CD4-positive, CD25-positive, alpha-beta regulatory T cell (primary cell): ENCODE measurements at regions not wholly inside any gene's neighbourhood (a gene's known extent, or its start where the extent isn't known, plus 50 kb on each side); places are given as distances from the start of the nearest gene placed in this dataset.

ENCODE experiments used
- ATAC-seq, 2 donors: fragments of 150-1000 bp; cut with Tn5 transposase; one replicate each; pipeline ENCODE4 v1.10.0; 2021; ENCODE audit warnings: low read depth in 2 of 2, moderate number of reproducible peaks in 2 of 2, moderate library complexity in 1 of 2
- DNase-seq, 3 donors: peaks; one replicate each; pipeline versions ENCODE4 v3.0.0 to v3.0.0-alpha.2; 2012 to 2022; ENCODE audit warnings: mixed read lengths in 1 of 3
- H3K27ac ChIP-seq: one replicate; pipeline ENCODE4 v1.7.0; 2013; ENCODE audit warnings: mild to moderate bottlenecking, low read length; ENCODE audit not compliant: insufficient read depth, poor library complexity, severe bottlenecking
- H3K27me3 ChIP-seq: one replicate; pipeline ENCODE4 v1.7.0; 2013; ENCODE audit warnings: low read length; ENCODE audit not compliant: control insufficient read depth, insufficient read depth
- H3K36me3 ChIP-seq: one replicate; pipeline ENCODE4 v1.7.0; 2013; ENCODE audit warnings: mild to moderate bottlenecking, low read length, moderate library complexity; ENCODE audit not compliant: control insufficient read depth, insufficient read depth
- H3K4me1 ChIP-seq: 2 replicates; pipeline ENCODE4 v1.7.0; 2013; ENCODE audit warnings: mild to moderate bottlenecking, low read length; ENCODE audit not compliant: insufficient read depth, control insufficient read depth, poor library complexity, severe bottlenecking
- H3K4me3 ChIP-seq: one replicate; pipeline ENCODE4 v1.7.0; 2013; ENCODE audit warnings: low read depth, mild to moderate bottlenecking, low read length, moderate library complexity
- H3K9me3 ChIP-seq, 2 experiments: 1 replicate in 1 of 2; 2 replicates in 1 of 2; pipeline ENCODE4 v1.7.0; 2013; ENCODE audit warnings: low read length in 2 of 2, mild to moderate bottlenecking in 1 of 2, moderate library complexity in 1 of 2; ENCODE audit not compliant: control insufficient read depth in 2 of 2
- H3K27ac Mint-ChIP-seq, 3 donors: one replicate each; pipeline ENCODE4 v1.8.0; 2020 to 2022; ENCODE audit warnings: mild to moderate bottlenecking in 3 of 3, mixed read lengths in 3 of 3, moderate library complexity in 2 of 3
- H3K27me3 Mint-ChIP-seq: one replicate; pipeline ENCODE4 v1.8.0; 2022; ENCODE audit warnings: mild to moderate bottlenecking, mixed read lengths
- H3K36me3 Mint-ChIP-seq: one replicate; pipeline ENCODE4 v1.8.0; 2020; ENCODE audit warnings: mixed read lengths
- H3K4me1 Mint-ChIP-seq, 4 donors: one replicate each; pipeline ENCODE4 v1.8.0; 2020 to 2022; ENCODE audit warnings: mixed read lengths in 4 of 4, mild to moderate bottlenecking in 1 of 4
- H3K4me3 Mint-ChIP-seq, 4 donors: one replicate each; pipeline ENCODE4 v1.8.0; 2020 to 2022; ENCODE audit warnings: mild to moderate bottlenecking in 4 of 4, mixed read lengths in 4 of 4, moderate library complexity in 3 of 4
- H3K9me3 Mint-ChIP-seq, 7 donors: one replicate each; pipeline ENCODE4 v1.8.0; 2020 to 2022; ENCODE audit warnings: mixed read lengths in 7 of 7, mild to moderate bottlenecking in 3 of 7, moderate library complexity in 2 of 7

GRCh38 chr6:830667-831327, 137.9 kb upstream of the EXOC2 start:
- H3K36me3 ChIP-seq: no peaks in the 10 kb centered on the region
- Mint-ChIP-seq H3K27me3 (peaks cover 19% of the 10 kb centered on the region), H3K9me3 (peaks cover 0 to 19% (median 7%) of the 10 kb centered on the region in 7 donors), H3K4me1 (no peaks in the 10 kb centered on the region), H3K27ac (peak overlapping the region in 1 of 3 donors; percentile 91), H3K4me3 (no peak overlapping the region), H3K36me3 (peaks cover 3% of the 10 kb centered on the region)
- no peak overlapping the region for H3K4me3 ChIP-seq
- ATAC-seq: no peak
- H3K9me3 ChIP-seq: peaks cover 5 to 7% of the 10 kb centered on the region in 2 experiments
- no peak overlapping the region for H3K27ac ChIP-seq
- no peak for DNase-seq
- no peaks in the 10 kb centered on the region for H3K4me1 ChIP-seq
- H3K27me3 ChIP-seq: peaks cover 9% of the 10 kb centered on the region

GRCh38 chr6:829656-830055, 136.7 kb upstream of the EXOC2 start:
- Histone ChIP-seq H3K4me3 (no peak overlapping the region), H3K9me3 (peaks cover 5 to 7% of the 10 kb centered on the region in 2 experiments), H3K4me1 (no peaks in the 10 kb centered on the region), H3K27ac (no peak overlapping the region), H3K27me3 (peaks cover 9% of the 10 kb centered on the region), H3K36me3 (no peaks in the 10 kb centered on the region)
- ATAC-seq: no peak
- Mint-ChIP-seq H3K4me1 (no peaks in the 10 kb centered on the region), H3K4me3 (no peak overlapping the region), H3K9me3 (peaks cover 0 to 20% (median 7%) of the 10 kb centered on the region in 7 donors), H3K27me3 (peaks cover 27% of the 10 kb centered on the region), H3K27ac (no peak overlapping the region), H3K36me3 (peaks cover 3% of the 10 kb centered on the region)
- no peak for DNase-seq

- peaks cover 27% of the 10 kb centered on the region for H3K27me3 Mint-ChIP-seq
- peaks cover 0 to 20% (median 3%) of the 10 kb centered on the region in 7 donors for H3K9me3 Mint-ChIP-seq
- Histone ChIP-seq H3K27ac (no peak overlapping the region), H3K27me3 (peaks cover 9% of the 10 kb centered on the region), H3K9me3 (peaks cover 5 to 7% of the 10 kb centered on the region in 2 experiments), H3K4me3 (no peak overlapping the region), H3K36me3 (no peaks in the 10 kb centered on the region), H3K4me1 (no peaks in the 10 kb centered on the region)
- ATAC-seq (no peak), DNase-seq (no peak)
- no peak overlapping the region for H3K27ac Mint-ChIP-seq
- H3K4me3 Mint-ChIP-seq: no peak overlapping the region
- peaks cover 3% of the 10 kb centered on the region for H3K36me3 Mint-ChIP-seq
- H3K4me1 Mint-ChIP-seq: no peaks in the 10 kb centered on the region
Measured at GRCh38 chr6:827431-827830, 134.5 kb upstream of the EXOC2 start.

GRCh38 chr6:819122-819521, 126.2 kb upstream of the EXOC2 start:
- no peak for DNase-seq
- Histone ChIP-seq H3K27me3 (peaks cover 13% of the 10 kb centered on the region), H3K27ac (no peak overlapping the region), H3K4me3 (no peak overlapping the region), H3K4me1 (no peaks in the 10 kb centered on the region), H3K36me3 (no peaks in the 10 kb centered on the region), H3K9me3 (no peaks in the 10 kb centered on the region)
- no peak for ATAC-seq
- Mint-ChIP-seq H3K4me1 (peaks cover 0 to 6% (median 0%) of the 10 kb centered on the region in 4 donors), H3K9me3 (peaks cover 0 to 3% (median 0%) of the 10 kb centered on the region in 7 donors), H3K36me3 (no peaks in the 10 kb centered on the region), H3K27ac (no peak overlapping the region), H3K27me3 (peaks cover 21% of the 10 kb centered on the region), H3K4me3 (no peak overlapping the region)

- Mint-ChIP-seq H3K27ac (no peak overlapping the region), H3K27me3 (peaks cover 17% of the 10 kb centered on the region), H3K36me3 (no peaks in the 10 kb centered on the region)
Measured at GRCh38 chr6:818196-818595, 125.3 kb upstream of the EXOC2 start.

GRCh38 chr6:816510-817084, 123.7 kb upstream of the EXOC2 start:
- Histone ChIP-seq H3K9me3 (no peaks in the 10 kb centered on the region), H3K27me3 (peaks cover 11% of the 10 kb centered on the region), H3K36me3 (no peaks in the 10 kb centered on the region), H3K4me1 (no peaks in the 10 kb centered on the region), H3K4me3 (no peak overlapping the region), H3K27ac (no peak overlapping the region)
- peaks cover 0 to 6% (median 0%) of the 10 kb centered on the region in 4 donors for H3K4me1 Mint-ChIP-seq
- no peak overlapping the region for H3K27ac Mint-ChIP-seq
- H3K36me3 Mint-ChIP-seq: no peaks in the 10 kb centered on the region
- ATAC-seq (peak; percentile 16 to 31), DNase-seq (peak in 1 of 3 donors; percentile 40)
- peaks cover 16% of the 10 kb centered on the region for H3K27me3 Mint-ChIP-seq
- peaks cover 0 to 3% (median 0%) of the 10 kb centered on the region in 7 donors for H3K9me3 Mint-ChIP-seq
- H3K4me3 Mint-ChIP-seq: no peak overlapping the region

More at GRCh38 chr6:818196-818595, 125.3 kb upstream of the EXOC2 start:
- Histone ChIP-seq H3K4me3 (no peak overlapping the region), H3K27me3 (peaks cover 13% of the 10 kb centered on the region), H3K9me3 (no peaks in the 10 kb centered on the region), H3K4me1 (no peaks in the 10 kb centered on the region), H3K36me3 (no peaks in the 10 kb centered on the region), H3K27ac (no peak overlapping the region)
- no peak for DNase-seq
- H3K4me3 Mint-ChIP-seq: no peak overlapping the region
- peaks cover 0 to 6% (median 0%) of the 10 kb centered on the region in 4 donors for H3K4me1 Mint-ChIP-seq
- no peak for ATAC-seq
- H3K9me3 Mint-ChIP-seq: peaks cover 0 to 3% (median 0%) of the 10 kb centered on the region in 7 donors

GRCh38 chr6:815348-815738, 122.4 kb upstream of the EXOC2 start:
- Histone ChIP-seq H3K27me3 (peaks cover 11% of the 10 kb centered on the region), H3K4me3 (no peak overlapping the region), H3K27ac (no peak overlapping the region), H3K9me3 (no peaks in the 10 kb centered on the region), H3K4me1 (no peaks in the 10 kb centered on the region), H3K36me3 (no peaks in the 10 kb centered on the region)
- H3K27ac Mint-ChIP-seq: no peak overlapping the region
- peaks cover 0 to 6% (median 0%) of the 10 kb centered on the region in 4 donors for H3K4me1 Mint-ChIP-seq
- DNase-seq (no peak), ATAC-seq (no peak)
- H3K9me3 Mint-ChIP-seq: peaks cover 0 to 3% (median 0%) of the 10 kb centered on the region in 7 donors
- no peaks in the 10 kb centered on the region for H3K36me3 Mint-ChIP-seq
- H3K27me3 Mint-ChIP-seq: peaks cover 6% of the 10 kb centered on the region
- H3K4me3 Mint-ChIP-seq: no peak overlapping the region
